ENCODE measurements at regions not wholly inside any gene's neighbourhood (a gene's known extent, or its start where the extent isn't known, plus 50 kb on each side); places are given as distances from the start of the nearest gene placed in this dataset.

DNA sequence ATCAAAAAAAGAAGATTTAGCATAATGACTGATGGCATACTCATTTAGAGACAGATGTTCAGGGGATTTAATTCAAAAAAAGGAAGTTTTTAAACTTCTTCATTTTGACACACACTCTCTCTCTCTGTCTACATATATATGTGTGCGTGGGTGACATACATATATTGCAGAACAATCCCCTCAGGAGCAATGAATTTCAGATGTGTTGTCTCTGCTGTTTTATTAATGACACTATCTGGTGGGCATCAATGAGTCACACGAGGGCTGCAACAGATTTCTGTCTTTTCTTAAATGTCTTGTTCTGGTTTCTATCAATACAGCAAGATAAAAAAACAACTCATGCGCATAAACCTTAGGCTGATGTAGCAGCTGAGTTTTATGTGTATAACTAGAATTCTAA is 123.5 kb upstream of the SLCO6A1 start:
- TF ChIP-seq ZNF223 (tag by site-specific recombination; IDR thresholded peaks at IDR 0.05) (no peak), ZNF292 (tag by site-specific recombination; IDR thresholded peaks at IDR 0.05; ENCODE audit: borderline replicate concordance, low read depth) (no peak), ZBTB8A (tag by site-specific recombination; IDR thresholded peaks at IDR 0.05) (no peak), ZNF561 (tag by site-specific recombination; IDR thresholded peaks at IDR 0.05; ENCODE audit: borderline replicate concordance) (no peak), ZNF146 (tag by site-specific recombination; IDR thresholded peaks at IDR 0.05) (no peak)
- TF ChIP-seq, protein P1, sequence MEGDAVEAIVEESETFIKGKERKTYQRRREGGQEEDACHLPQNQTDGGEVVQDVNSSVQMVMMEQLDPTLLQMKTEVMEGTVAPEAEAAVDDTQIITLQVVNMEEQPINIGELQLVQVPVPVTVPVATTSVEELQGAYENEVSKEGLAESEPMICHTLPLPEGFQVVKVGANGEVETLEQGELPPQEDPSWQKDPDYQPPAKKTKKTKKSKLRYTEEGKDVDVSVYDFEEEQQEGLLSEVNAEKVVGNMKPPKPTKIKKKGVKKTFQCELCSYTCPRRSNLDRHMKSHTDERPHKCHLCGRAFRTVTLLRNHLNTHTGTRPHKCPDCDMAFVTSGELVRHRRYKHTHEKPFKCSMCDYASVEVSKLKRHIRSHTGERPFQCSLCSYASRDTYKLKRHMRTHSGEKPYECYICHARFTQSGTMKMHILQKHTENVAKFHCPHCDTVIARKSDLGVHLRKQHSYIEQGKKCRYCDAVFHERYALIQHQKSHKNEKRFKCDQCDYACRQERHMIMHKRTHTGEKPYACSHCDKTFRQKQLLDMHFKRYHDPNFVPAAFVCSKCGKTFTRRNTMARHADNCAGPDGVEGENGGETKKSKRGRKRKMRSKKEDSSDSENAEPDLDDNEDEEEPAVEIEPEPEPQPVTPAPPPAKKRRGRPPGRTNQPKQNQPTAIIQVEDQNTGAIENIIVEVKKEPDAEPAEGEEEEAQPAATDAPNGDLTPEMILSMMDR (tag by site-specific recombination; IDR thresholded peaks at IDR 0.05): no peak
